COLO668 (cell line): ENCODE measurements at regions not wholly inside any gene's neighbourhood (a gene's known extent, or its start where the extent isn't known, plus 50 kb on each side); places are given as distances from the start of the nearest gene placed in this dataset.

ENCODE experiments used
- DNase-seq: peaks from one replicate; lab custom pipeline; 2025; ENCODE audit not compliant: unreplicated experiment; lab: John Stamatoyannopoulos, UW

DNA sequence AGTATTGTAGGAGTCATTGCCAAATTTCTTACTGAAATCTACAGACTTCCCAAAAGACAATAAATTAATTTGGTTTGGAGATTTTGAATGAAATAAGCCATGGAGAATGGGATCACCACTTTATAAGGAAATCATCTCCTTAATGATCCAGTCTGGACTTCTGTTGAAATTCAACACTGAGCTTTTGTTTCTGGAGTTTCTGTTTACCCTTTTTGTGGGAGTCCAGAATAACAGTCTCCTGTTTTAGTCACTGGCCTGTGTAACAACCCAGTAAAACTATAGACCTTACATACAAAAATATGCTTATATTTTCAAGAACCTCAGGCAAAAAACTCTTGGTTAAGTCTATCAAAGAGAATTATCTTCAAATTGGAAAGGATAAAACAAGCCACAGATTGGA lies 321.7 kb upstream of the PLET1 start:
- no peak for DNase-seq

- DNase-seq = no peak
Measured at GRCh38 chr11:112583261-112583893, 322.7 kb upstream of the PLET1 start.

DNA sequence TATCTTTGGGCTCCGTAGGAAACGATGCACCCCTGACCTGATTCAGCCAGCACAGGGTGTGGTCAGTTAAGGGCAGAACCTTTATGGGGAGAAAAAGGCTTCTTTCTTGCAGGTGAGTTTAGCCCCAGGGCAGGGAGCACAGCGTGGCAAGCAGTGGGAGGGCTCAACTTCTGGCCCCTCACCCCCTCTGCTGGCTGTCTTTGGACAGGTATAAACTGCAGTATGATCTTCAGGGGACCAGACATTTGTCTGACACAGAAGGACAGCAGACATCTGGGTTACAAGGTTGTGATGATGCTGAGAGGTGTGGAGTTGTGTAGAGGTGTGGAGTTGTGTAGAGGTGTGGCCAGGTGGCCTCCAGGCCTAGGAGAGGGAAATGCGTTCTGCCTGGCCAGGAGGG lies 324.0 kb upstream of the PLET1 start:
- peak; percentile 12 for DNase-seq

DNA sequence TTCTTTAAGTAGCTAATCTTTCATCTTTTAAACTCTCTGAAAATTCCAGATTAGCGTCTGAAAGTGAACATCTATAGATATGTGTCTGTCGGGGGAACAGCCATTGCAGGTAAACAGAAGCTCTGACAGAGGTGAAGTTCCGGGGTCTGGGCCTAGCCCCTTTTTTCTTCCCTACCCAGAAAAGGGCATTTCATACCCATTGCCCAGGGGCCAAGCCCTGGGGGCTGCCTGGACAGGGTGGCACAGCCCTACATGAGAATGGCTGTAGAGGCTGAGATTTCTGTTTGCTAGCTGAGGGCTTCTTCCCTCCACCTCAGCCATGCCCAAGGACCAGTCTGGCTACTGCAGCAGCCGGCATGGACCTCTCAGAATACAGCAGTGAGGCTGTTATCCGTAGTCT lies 327.0 kb upstream of the PLET1 start:
- DNase-seq = no peak

- peak; percentile 60 for DNase-seq
Measured at GRCh38 chr11:112588252-112588694, 327.6 kb upstream of the PLET1 start.

DNA sequence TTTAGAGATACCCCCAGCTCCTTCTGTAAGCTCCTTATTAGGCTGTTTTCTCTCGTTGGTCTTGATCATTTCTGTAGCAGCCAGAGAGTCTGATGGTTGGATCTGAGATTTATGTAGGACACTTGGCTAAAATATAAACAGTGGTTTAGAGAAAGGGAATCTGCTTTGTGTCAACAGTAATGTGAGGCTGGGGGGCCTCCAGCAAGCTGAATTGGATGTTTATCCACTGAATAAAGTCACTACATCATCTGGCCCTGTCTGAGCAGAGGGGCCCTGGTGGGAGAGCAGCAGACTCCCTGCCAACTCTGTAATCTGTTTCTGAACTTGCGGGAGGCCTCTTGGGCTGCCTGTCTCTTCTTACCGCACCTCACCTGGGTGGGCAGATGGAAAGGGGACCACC lies 328.5 kb upstream of the PLET1 start:
- DNase-seq = no peak

- no peak for DNase-seq
Measured at GRCh38 chr11:112590764-112591163, 330.1 kb upstream of the PLET1 start.

DNA sequence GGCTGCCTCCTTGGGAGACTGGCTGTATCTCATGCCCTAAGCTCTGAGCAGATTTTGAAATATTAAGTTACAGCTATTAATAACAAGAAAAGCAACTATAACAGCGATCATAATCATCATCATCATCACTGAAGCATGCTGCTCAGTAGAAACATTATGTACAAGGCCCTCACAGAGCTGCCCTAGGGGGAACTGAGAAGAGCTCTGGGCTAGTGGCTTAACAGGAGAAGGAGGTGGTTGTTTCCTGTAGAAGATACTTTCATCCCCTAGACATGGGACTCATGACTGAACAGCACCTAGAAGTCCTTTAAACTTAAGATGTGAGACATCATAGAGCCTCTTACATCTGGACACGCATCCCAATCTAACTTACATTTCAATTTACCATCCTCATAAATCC lies 332.8 kb upstream of the PLET1 start:
- DNase-seq = no peak

- DNase-seq = no peak
Measured at GRCh38 chr11:112596324-112596723, 335.7 kb upstream of the PLET1 start.

- no peak for DNase-seq
Measured at GRCh38 chr11:112597286-112597790, 336.7 kb upstream of the PLET1 start.

GRCh38 chr11:112599265-112599664 lies 338.6 kb upstream of the PLET1 start:
- no peak for DNase-seq

GRCh38 chr11:112599856-112600533 lies 339.3 kb upstream of the PLET1 start:
- no peak for DNase-seq

GRCh38 chr11:112605093-112605666 lies 344.5 kb upstream of the PLET1 start:
- no peak for DNase-seq

DNA sequence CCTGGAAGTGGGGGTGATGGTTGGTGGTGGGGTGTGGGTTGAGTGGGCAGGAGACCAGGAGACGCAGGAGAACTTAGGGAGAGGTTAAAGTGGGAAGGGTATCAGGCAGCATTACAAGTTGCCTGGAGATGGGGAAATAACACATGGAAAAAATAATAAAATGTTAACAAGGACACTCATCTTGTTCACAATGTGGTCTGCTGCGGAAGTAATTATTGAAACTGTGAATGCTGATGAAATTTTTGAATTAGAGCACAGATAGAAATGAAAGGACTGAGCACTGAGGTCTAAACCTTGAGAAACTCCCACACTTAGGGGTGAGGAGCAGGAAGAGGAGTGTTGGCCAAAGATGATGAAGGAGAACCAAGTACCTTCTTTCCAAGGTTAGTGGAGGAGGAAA lies 346.0 kb upstream of the PLET1 start:
- no peak for DNase-seq

- DNase-seq = no peak
Measured at GRCh38 chr11:112608509-112608908, 347.8 kb upstream of the PLET1 start.

DNA sequence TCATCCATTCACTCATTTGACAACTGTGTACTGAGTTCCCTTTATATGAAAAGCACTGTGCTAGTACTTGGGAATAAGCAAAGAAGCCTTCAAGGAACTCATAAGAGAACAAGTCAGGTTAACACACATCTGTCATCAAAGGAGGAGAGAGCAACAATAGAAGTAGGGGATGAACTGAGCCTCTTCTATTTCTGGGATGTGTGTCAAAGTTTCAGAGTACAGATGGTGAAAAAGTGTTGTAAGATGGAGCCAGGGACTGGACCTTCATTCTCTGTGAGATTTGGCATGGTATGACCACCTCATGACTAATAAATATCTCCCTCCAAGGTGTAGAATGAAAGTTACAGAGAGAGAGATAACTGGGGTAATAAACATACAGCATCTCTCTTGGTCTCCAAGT lies 349.8 kb upstream of the PLET1 start:
- no peak for DNase-seq

GRCh38 chr11:112610996-112611750 lies 350.0 kb upstream of the NCAM1 start:
- DNase-seq = no peak

DNA sequence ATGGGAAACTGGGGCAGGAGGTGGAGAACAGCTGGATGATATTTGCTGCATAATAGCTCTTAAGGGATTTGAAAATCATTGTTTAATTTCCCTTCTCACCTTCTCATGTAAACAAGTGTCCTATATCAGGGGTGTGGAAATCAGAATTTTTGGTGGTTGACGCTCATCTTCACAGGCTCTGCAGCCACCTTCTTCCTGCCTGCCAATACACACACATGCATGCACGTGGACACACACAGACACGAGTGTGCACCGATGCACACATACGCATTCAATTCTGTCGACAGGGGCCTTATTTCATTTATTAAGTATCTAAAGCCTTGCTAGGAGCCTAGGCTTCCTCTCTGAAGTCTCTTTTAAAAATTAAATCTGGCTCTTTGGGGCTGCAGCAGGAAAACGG lies 349.4 kb upstream of the NCAM1 start:
- DNase-seq = no peak

DNA sequence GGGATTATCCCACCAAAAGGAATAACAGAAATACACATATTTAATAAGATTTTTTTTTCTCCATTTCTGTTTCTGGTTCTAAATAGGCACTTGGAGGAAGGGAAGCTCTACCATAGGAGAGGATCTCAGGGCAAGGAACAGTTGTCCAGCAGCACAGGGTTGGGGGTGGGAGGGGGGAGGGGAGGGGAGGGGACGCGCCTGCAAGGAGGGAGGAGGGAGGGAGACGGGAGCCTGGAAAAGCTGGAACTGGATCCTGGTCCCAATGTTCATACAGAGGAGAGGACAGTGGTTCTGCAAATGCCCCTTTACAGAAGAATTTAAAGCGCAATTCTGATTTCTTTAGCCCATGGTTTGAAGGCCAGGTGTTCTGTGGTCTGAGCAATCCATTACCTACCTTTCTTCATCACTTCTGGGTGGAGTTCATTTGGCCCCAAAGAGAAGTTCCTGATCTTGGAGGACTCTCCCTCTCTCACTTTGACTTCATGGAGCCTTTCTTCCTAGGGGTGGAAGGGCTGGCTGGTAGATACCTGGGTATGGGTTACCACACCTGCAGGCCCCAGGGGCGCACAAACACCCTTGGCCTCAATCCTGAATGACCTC lies 348.9 kb upstream of the NCAM1 start:
- peak; percentile 29 for DNase-seq

- peak; percentile 78 for DNase-seq
Measured at GRCh38 chr11:112613051-112613972, 347.9 kb upstream of the NCAM1 start.
